Epithelial cell of proximal tubule (primary cell): ENCODE measurements at regions not wholly inside any gene's neighbourhood (a gene's known extent, or its start where the extent isn't known, plus 50 kb on each side); places are given as distances from the start of the nearest gene placed in this dataset.

Experiments used
- DNase-seq: peaks from one replicate; pipeline ENCODE4 v3.0.0-alpha.2; 2011; ENCODE audit warnings: low read depth
- H3K4me3 ChIP-seq: 2 replicates; pipeline ENCODE4 v1.5.1; 2011; ENCODE audit warnings: low read depth, mild to moderate bottlenecking, low read length
- TF ChIP-seq, protein P1 (sequence below): conservative IDR thresholded peaks from 2 replicates; pipeline ENCODE4 v1.5.1; 2012; ENCODE audit warnings: low read depth, mild to moderate bottlenecking, low read length

DNA sequence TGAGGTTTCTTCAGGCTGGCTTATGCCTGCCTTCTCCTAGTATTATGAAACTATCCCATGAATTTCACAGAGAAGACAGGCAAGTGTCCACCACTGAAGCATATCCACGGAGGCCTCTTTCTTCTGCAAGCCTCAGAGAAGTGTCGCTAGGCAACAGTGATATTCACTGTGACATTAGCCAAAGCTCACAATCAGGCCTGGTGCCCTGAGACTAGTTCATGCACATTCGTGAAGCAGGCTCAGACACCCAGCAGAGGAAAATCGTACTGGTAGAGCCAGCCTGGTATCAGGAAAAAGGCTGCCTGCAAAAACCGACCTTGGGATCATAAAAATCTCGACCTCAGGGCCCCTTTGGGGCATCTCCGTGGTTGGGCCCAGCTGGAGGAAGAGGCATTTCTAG, 573.1 kb upstream of the TSPY4 start:
- TF ChIP-seq, protein P1, sequence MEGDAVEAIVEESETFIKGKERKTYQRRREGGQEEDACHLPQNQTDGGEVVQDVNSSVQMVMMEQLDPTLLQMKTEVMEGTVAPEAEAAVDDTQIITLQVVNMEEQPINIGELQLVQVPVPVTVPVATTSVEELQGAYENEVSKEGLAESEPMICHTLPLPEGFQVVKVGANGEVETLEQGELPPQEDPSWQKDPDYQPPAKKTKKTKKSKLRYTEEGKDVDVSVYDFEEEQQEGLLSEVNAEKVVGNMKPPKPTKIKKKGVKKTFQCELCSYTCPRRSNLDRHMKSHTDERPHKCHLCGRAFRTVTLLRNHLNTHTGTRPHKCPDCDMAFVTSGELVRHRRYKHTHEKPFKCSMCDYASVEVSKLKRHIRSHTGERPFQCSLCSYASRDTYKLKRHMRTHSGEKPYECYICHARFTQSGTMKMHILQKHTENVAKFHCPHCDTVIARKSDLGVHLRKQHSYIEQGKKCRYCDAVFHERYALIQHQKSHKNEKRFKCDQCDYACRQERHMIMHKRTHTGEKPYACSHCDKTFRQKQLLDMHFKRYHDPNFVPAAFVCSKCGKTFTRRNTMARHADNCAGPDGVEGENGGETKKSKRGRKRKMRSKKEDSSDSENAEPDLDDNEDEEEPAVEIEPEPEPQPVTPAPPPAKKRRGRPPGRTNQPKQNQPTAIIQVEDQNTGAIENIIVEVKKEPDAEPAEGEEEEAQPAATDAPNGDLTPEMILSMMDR, result no peak
- no peak for DNase-seq
- no peak overlapping the region for H3K4me3 ChIP-seq

- TF ChIP-seq, protein P1, result no peak
- H3K4me3 ChIP-seq, result no peak overlapping the region
- no peak for DNase-seq
Measured at GRCh38 chrY:8781184-8781890, 555.9 kb upstream of the TSPY4 start.

- H3K4me3 ChIP-seq, result no peak overlapping the region
- DNase-seq, result no peak
- TF ChIP-seq, protein P1, result no peak
Measured at GRCh38 chrY:8794561-8794960, 542.7 kb upstream of the TSPY4 start.

DNA sequence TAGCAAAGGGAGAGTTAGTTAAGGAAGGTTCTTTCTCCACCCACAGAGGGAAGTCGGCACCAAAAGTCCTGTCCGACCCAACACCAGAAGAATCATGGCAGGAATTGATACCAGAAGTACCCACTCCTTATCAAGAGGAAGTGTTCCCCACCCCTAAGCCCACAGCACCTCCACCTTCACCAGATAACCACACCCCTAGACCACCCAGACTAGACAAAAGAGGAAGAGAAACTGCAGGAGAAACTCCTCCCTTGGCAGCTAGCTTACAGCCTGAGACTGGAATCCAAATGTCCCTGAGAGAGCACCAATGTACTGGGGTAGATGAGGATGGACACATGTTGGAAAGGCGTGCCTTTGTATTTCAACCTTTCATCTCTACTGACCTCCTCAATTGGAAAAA, 532.9 kb upstream of the TSPY4 start:
- no peak for DNase-seq
- TF ChIP-seq, protein P1, result no peak
- no peak overlapping the region for H3K4me3 ChIP-seq

DNA sequence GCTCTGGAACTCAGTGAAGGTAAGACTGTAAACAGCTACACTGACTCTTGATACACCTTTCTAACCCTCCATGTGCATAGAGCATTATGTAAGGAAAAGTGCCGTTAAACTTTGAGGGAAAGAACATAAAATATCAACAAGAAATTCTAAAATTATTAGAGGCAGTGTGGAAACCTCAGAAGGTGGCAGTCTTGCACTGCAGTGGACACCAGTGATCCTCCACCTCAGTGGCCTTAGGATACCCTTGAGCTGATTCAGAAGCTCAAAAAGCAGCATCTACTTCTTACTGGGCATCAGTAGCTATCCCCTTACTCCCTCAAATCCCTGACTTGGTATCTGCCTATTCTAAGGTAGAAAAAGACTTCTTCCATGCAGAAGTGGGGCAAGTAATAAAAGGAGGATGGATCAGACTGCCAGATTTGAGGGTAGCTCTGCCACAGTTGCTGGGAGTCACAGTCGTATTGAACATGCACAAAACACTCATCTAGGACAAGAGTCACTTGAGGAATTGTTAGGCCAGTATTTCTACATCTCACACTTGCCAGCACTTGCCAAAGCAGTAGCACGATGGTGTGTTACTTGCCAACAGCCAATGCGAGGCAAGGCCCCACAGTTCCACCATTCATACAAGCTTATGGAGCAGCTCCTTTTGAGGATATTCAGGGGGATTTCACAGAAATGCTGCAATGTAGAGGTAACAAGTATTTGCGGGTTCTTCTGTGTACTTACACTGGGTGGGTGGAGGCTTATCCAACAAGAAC, 529.4 kb upstream of the TSPY4 start:
- TF ChIP-seq, protein P1, result peak; percentile 40
- DNase-seq, result no peak
- no peak overlapping the region for H3K4me3 ChIP-seq

- H3K4me3 ChIP-seq, result no peak overlapping the region
- DNase-seq, result no peak
- TF ChIP-seq, protein P1, result peak; percentile 36
Measured at GRCh38 chrY:8808611-8809010, 528.7 kb upstream of the TSPY4 start.
